ENCODE measurements at regions not wholly inside any gene's neighbourhood (a gene's known extent, or its start where the extent isn't known, plus 50 kb on each side); places are given as distances from the start of the nearest gene placed in this dataset.

DNA sequence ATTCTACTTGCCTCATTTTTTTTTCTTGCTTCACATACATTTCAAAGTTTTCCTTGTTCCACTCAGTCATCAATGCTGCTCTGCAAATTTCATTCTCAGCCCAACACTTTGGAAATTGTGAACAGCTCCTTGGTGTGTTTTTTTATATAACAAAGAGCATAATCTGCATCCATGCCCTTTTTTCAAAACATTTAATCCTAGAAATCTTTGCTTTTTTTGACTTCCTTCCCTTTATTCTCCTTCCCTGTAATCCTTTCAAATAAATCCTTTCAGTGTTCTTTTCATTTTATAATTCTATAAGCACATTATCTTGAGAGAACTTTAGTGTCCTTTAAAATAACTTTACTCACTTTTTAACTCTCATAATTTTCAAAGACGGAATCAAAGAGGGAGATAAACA lies 1150.8 kb downstream of the SI start:
- no peak for FAIRE-seq

DNA sequence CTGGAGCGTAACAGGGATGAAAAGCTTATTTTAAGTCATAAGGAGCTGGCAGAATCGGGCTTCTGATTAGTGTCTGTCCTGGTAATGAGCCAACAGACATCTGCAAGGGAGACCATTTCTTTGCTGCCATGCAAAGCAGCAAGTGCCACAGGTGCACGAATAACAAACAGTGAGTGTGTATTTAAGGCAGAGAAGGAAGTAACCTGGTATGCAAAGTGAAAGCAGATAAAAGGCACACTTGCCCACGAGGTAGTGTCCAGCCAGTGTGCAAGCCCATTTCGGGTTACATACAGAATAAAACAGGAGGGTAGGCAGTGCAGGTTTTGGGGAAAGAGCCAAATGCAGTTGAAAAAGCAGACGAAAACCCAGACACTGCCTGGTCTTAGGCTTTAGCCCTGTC lies 1153.7 kb downstream of the SI start:
- no peak for FAIRE-seq

- FAIRE-seq: no peak
These were observed 1159.1 kb downstream of the SI start for GRCh38 chr3:163919154-163919553.

- FAIRE-seq: no peak
These were observed 1161.4 kb downstream of the SI start for GRCh38 chr3:163916596-163917560.

- FAIRE-seq: no peak
These were observed 1163.0 kb downstream of the SI start for GRCh38 chr3:163915280-163915679.

DNA sequence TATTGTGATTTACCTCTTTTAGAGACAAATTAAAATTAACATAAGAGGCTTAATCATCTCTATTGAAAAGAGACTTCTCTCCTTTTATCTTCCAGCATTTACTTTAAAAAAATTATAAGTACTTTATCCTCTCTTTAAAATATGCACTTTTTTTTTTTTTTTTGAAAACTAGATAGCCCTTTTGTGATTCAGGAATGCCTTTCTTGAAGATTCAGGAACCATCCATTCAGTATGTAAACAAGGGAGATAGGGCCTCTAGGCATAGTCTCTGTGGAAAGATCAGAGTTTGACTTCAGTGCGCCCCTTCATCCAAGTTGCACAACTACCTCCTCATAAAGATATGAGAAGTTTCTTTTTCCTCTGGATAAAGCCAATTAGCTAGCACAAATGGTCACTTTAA lies 1163.7 kb downstream of the SI start:
- FAIRE-seq: no peak

GRCh38 chr3:163891771-163892170 lies 1186.5 kb downstream of the SI start:
- no peak for FAIRE-seq

DNA sequence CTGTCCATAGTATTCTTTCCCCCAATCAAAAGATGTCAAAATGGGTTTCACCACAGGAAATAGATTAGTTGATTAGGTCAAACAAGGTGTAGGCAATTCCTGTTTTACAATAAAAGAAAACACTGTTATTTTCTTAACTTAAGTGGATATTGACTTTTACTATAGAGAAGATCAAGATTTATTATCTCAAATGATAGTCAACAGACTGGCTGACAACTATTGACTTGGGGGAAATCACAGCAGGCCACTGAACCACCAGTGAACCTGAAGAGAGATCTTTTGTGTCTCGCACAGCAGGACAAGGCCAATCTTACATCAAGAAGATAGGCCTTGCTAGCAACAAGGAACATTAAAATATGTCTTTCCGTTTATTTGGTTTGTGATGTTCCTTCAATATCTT lies 1187.6 kb downstream of the SI start:
- FAIRE-seq: no peak

- FAIRE-seq: no peak
These were observed 1199.1 kb downstream of the SI start for GRCh38 chr3:163879172-163879571.

DNA sequence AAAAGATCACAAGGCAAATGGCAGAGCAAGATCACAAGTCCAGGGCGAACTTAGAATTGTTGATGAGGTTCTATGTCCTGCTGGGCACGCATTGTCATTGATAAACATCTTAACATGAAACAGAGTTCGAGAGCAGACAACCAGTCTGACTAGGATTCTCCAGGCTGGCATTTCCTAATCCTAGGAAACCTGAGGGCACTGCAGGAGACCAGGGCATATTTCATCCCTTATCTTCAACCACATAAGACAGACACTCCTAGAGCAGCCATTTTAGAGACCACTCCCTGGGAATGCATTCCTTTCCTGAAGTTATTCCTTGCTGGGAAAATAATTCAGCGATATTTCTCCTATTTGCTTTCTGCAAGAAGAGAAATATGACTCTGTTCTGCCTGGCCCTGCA lies 1199.9 kb downstream of the SI start:
- no peak for FAIRE-seq

DNA sequence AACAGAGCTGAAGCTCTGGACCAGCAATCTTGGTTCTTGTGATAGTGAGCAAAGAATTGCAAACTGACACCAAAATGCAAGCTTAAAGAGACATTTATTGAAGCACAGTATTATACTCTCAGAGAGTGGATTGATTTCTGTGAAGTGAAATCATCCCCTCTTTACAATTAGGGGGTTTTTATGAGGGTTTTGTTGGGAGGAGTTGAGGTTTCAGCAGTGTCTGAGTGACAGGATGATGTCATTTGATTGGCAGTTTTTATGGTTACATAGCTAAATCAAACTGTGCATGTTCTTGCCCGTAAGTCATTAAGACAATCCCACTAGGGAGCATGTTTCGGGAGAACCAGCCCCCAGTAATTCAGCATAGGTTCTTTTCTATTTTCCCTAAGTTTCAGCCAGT lies 1200.5 kb downstream of the SI start:
- no peak for FAIRE-seq

- FAIRE-seq: no peak
These were observed 1215.2 kb downstream of the SI start for GRCh38 chr3:163863146-163863545.

- no peak for FAIRE-seq
These were observed 1226.1 kb downstream of the SI start for GRCh38 chr3:163852233-163852632.

DNA sequence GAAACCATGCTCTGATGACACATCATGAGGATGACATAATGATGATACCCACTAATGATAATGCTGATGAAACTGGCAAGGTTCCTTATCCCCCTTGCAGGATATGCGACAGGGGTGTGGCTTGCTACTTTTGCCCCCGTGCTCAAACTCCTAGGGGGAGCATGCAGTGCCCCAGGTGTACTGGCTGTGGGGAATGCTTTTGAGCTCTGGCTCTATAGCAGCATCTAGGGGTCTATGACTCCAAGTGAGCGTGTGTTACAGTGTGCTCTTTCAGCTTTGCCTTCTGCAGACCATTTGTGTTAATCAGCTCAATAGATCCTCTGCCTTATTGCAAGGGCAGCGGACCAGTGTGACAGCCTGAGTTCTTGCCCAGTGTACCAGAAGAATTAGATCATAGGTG lies 1239.5 kb downstream of the SI start:
- no peak for FAIRE-seq

GRCh38 chr3:163832547-163832946 lies 1245.7 kb downstream of the SI start:
- FAIRE-seq: no peak

DNA sequence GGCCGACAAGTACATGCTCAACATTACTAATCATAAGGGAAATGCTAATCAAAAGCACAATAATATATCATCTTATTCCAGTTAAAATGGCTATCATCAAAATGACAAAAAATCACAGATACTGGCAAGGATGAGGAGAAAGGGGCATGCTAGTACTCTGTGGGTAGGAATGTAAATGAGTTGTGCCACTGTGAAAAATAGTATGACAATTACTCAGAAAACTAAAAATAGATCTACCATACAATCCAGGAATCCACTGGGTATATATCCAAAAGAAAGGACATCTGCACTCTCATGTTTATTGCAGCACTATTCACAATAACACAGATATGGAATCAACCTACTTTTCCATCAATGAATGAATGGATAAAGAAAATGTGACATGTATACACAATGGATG lies 1256.5 kb downstream of the SI start:
- no peak for FAIRE-seq

- FAIRE-seq: no peak
These were observed 1261.3 kb downstream of the SI start for GRCh38 chr3:163817015-163817414.

DNA sequence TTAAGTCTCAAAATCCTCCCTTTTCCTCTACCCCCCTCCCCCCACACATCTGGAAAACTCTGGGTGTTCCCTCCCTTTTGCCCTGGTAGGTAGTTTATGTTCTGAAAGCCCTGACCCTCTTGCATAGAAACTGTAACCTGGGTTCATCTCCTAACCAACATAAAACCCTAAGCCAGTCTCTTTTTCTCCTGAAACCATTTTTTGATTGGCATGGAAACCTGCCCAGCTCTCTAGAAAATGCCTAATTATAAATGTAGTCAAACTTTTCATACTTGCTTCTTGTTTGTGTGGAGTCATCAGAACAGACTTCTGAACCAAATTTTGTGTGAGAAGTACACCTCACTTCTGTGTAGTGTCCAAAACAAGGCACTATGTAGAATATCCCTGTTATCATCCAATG lies 1264.4 kb downstream of the SI start:
- FAIRE-seq: no peak

- FAIRE-seq: no peak
These were observed 1266.3 kb downstream of the SI start for GRCh38 chr3:163812006-163812405.

GRCh38 chr3:163809540-163809993 lies 1268.7 kb downstream of the SI start:
- FAIRE-seq: no peak

- no peak for FAIRE-seq
These were observed 1291.9 kb downstream of the SI start for GRCh38 chr3:163786416-163786815.

DNA sequence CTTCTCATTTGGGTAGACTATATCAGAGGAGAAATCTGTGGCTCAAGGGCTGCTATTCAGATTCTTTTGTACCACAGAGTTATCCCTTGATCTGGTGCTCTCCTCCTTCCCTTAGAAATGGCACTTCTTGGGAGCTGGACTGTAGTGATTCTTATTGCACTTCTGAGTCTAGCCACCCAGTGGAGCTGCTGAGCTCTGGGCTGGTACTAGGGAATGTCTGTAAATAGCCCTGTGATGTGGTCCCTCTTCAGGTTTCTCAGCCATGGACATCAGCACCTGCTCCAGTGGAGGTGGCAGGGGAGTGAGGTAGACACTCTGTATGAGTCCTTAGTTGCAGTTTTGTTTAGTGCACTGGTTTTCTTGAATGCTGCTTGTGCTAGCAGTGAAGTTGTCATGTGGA lies 1292.6 kb downstream of the SI start:
- FAIRE-seq: no peak

DNA sequence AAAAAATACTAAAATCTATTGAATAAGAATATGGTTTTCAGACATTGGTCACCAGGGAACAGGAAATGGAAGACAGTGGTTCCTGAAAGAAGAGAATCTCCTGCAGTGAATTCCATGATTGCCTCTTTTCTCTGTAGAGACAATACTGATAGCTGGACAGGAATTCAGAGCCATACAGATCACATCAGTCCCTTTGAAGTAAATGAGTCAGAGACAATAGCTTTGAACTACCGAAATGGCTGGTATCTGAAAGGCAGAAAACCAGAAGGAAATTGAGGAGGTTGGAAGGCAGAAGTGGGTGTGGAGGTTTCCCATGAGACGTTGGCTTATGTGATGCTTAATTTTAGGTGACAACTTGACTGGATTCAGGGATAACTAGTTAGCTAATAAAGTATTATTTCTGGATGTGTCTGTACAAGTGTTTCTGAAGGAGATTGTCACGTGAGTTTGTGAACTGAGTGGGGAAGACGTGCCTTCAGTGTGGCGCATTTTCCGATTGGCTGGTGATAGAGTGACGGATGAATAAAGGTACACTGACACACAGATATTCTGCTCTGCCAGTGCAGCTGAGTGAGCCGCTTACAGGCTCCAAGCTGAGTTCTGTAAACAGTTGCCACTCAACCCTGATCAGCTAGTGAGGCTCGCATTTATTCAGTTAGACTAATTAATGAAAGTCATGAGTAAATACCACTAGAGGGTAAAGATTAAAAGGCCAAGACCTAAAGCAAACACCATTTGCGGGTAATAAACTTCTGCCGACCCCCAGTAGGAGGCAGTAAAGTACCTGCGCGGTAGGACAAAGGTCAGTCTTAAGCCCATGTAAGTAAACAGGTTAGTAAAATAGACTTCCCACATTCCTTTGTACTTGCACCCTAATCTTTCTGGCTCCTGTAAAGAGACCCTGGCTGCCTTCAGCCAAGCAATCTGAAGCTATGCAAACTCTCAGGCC lies 1298.6 kb downstream of the SI start:
- FAIRE-seq: no peak

DNA sequence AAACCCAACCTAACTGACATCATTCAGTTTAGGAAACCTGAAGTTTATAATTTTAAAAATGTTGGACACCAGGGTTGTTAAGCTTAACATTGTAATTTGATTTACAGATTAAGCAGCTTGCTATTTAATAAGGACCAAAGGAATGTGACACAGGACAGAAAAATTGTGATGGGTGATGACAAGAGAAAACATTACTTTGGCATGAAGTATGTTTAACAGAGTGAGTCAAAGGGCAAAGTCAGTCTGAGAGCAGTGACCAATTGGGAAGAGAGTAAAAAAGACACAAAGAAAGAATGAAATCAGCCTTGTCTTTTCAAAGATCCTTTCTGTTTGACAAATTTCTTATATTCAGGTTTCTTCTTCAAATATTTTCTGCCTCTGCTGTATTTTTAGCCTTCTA lies 1301.6 kb downstream of the SI start:
- FAIRE-seq: no peak

All from G401.6 (cell line).